Left lung (tissue), 4 donors: ENCODE measurements at regions not wholly inside any gene's neighbourhood (a gene's known extent, or its start where the extent isn't known, plus 50 kb on each side); places are given as distances from the start of the nearest gene placed in this dataset.
A peak's percentile ranks its signal among the peaks of the same experiment; 100 is the strongest.

ENCODE experiments used
- ATAC-seq: fragments of 200-7000 bp; cut with Tn5 transposase; one replicate; pipeline ENCODE4 v1.9.1; 2020; ENCODE audit warnings: moderate library complexity
- DNase-seq, 4 donors: peaks; one replicate each; pipeline ENCODE4 v3.0.0-alpha.2; 2013 to 2020
- H3K27ac ChIP-seq, 2 donors: fragments of 200-600 bp; sonication (generic) in 1 of 2; one replicate each; pipeline versions ENCODE4 v1.5.0 to v1.8.0; 2020 to 2021
- H3K27me3 ChIP-seq, 2 donors: fragments of 200-600 bp; sonication (generic) in 1 of 2; one replicate each; pipeline versions ENCODE4 v1.5.0 to v1.8.0; 2020 to 2021
- H3K36me3 ChIP-seq, 2 donors: fragments of 200-600 bp; sonication (generic) in 1 of 2; one replicate each; pipeline versions ENCODE4 v1.5.0 to v1.8.0; 2020 to 2021
- H3K4me1 ChIP-seq, 2 donors: fragments of 200-600 bp; one replicate each; pipeline ENCODE4 v1.8.0; 2021
- H3K4me3 ChIP-seq, 2 donors: fragments of 200-600 bp; sonication (generic) in 1 of 2; one replicate each; pipeline versions ENCODE4 v1.5.0 to v1.8.0; 2020 to 2021; ENCODE audit warnings: mild to moderate bottlenecking in 1 of 2
- H3K9me3 ChIP-seq, 2 donors: fragments of 200-600 bp; sonication (generic) in 1 of 2; one replicate each; pipeline versions ENCODE4 v1.5.0 to v1.8.0; 2020 to 2021
- intact Hi-C, 2 donors: fragments of 100-400 bp; cut with DNase I; formaldehyde crosslinking; loops; one replicate each; pipeline versions ENCODE4 v1.11.2 to v1.14.2; 2022
- TF ChIP-seq, protein P1 (sequence below), 2 donors: fragments of 200-600 bp; sonication (generic) in 1 of 2; IDR thresholded peaks; one replicate each; pipeline versions ENCODE4 v1.5.0 to v1.8.0; 2021; ENCODE audit warnings: antibody characterized with exemption in 2 of 2
- donor health status: DM: no; HTN: yes; CAD: no.
- donor health status: DM: no; HTN: no; CAD: no.

DNA sequence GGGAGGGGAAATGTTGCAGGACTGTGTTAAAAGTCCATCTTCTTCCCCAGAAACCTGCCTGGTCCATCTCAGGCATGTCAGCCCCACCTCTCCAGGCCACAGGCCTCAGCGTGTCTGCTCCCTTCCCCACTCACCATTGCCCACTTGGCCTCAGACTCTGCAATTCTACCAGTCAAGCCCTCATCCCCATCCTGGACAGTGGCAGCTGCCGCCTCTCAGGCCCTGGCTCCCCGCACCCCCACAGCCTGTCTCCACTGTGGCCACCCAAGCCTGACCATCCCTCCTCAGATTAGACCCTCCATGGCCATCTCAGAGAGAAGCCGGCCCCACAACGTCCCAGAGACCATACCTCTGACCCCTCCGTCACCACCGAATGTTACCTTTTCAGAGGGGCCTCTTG, 89.9 kb downstream of the BARX1 start:
- peaks cover 0 to 5% of the 10 kb centered on the region in 2 donors for H3K4me1 ChIP-seq
- peak in 1 of 4 donors; percentile 36 for DNase-seq
- H3K36me3 ChIP-seq, result no peaks in the 10 kb centered on the region
- ATAC-seq, result no peak
- intact Hi-C loops, result no loop called here
- H3K4me3 ChIP-seq, result no peak overlapping the region
- H3K27me3 ChIP-seq, result peaks cover 12 to 60% of the 10 kb centered on the region in 2 donors
- H3K9me3 ChIP-seq, result no peaks in the 10 kb centered on the region
- no peak overlapping the region for H3K27ac ChIP-seq
- TF ChIP-seq, protein P1, sequence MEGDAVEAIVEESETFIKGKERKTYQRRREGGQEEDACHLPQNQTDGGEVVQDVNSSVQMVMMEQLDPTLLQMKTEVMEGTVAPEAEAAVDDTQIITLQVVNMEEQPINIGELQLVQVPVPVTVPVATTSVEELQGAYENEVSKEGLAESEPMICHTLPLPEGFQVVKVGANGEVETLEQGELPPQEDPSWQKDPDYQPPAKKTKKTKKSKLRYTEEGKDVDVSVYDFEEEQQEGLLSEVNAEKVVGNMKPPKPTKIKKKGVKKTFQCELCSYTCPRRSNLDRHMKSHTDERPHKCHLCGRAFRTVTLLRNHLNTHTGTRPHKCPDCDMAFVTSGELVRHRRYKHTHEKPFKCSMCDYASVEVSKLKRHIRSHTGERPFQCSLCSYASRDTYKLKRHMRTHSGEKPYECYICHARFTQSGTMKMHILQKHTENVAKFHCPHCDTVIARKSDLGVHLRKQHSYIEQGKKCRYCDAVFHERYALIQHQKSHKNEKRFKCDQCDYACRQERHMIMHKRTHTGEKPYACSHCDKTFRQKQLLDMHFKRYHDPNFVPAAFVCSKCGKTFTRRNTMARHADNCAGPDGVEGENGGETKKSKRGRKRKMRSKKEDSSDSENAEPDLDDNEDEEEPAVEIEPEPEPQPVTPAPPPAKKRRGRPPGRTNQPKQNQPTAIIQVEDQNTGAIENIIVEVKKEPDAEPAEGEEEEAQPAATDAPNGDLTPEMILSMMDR (IDR thresholded peaks at IDR 0.05), result no peak

DNA sequence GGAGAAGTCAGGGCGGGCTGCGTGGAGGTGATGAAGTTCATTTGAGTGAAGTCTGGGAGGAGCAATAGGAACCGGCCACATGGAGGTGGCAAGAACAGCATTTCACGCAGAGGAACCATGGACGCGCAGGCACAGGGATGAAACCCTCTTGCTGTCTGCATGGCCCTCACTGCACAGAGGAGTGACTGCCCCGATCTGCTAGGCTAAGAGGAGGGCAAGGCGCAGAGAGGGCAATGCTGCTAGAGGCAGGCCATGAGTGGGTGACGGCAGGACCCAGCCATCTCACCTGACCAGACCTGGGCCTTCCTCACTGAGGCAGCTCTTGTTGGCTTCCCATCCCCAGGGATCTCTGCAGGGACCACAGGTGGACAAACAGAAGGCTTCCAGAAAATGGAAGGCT, 90.3 kb downstream of the BARX1 start:
- Histone ChIP-seq H3K27me3 (peaks cover 12 to 61% of the 10 kb centered on the region in 2 donors), H3K4me3 (no peak overlapping the region), H3K27ac (no peak overlapping the region), H3K36me3 (no peaks in the 10 kb centered on the region), H3K9me3 (no peaks in the 10 kb centered on the region), H3K4me1 (peaks cover 0 to 5% of the 10 kb centered on the region in 2 donors)
- DNase-seq (peak in 1 of 4 donors; percentile 36), ATAC-seq (no peak)
- TF ChIP-seq, protein P1 (IDR thresholded peaks at IDR 0.05), result no peak
- intact Hi-C loops, result no loop called here

DNA sequence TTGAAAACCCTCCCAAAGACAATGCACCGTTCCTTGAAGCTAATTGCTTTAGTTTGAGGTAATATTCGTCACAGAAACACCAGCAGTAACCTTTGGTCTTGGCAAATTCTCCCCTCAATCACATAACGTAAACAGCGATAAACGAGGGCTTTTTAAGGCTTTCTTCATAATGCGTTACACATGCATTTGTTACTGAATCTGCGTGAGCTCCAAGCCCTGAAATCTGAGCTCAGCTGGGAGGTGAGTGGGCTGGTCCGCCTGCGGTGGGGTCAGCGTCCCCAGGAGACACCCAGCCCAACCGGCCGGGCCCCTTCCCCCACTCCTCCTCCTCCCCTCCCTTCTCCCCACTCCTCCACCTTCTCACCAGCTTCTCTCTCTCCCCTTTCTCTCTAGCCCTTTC, 91.1 kb downstream of the BARX1 start:
- peaks cover 0 to 5% of the 10 kb centered on the region in 2 donors for H3K4me1 ChIP-seq
- no peak overlapping the region for H3K4me3 ChIP-seq
- ATAC-seq (no peak), DNase-seq (peak in 1 of 4 donors; percentile 45)
- intact Hi-C loops, result no loop called here
- no peaks in the 10 kb centered on the region for H3K9me3 ChIP-seq
- TF ChIP-seq, protein P1 (IDR thresholded peaks at IDR 0.05), result no peak
- H3K27me3 ChIP-seq, result peaks cover 12 to 65% of the 10 kb centered on the region in 2 donors
- no peak overlapping the region for H3K27ac ChIP-seq
- H3K36me3 ChIP-seq, result no peaks in the 10 kb centered on the region

DNA sequence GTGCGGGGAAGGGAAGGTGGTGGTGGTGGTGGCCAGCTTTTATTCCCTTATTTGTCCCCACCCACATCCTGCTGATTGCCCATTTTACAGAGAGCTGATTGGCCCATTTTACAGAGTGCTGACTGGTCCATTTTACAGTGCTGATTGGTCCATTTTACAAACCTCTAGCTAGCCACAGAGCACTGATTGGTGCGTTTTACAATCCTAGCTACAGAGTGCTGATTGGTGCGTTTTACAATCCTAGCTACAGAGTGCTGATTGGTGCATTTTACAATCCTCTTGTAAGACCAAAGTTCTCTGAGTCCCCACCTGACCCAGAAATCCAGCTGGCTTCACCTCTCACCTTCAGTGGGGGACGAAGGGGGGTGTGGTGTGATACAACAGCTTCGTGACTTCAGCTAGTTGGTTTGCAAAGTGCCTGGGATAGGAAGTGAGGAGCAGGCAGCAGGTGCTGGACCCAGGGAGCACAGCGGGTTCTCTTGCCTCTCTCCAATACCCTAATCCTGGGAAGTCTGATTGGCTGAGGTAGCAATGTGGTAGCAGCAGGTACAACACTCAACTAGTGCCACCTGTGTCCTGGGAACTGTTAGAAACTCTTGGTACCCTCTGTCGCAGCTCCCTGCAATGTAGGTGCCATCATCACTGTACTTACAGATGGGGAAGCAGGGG, 92.1 kb downstream of the BARX1 start:
- Histone ChIP-seq H3K9me3 (no peaks in the 10 kb centered on the region), H3K27ac (no peak overlapping the region), H3K4me1 (peaks cover 0 to 5% of the 10 kb centered on the region in 2 donors), H3K4me3 (no peak overlapping the region), H3K27me3 (peaks cover 12 to 75% of the 10 kb centered on the region in 2 donors), H3K36me3 (no peaks in the 10 kb centered on the region)
- intact Hi-C loops, result no loop called here
- no peak for ATAC-seq
- no peak for DNase-seq
- TF ChIP-seq, protein P1 (IDR thresholded peaks at IDR 0.05), result no peak

DNA sequence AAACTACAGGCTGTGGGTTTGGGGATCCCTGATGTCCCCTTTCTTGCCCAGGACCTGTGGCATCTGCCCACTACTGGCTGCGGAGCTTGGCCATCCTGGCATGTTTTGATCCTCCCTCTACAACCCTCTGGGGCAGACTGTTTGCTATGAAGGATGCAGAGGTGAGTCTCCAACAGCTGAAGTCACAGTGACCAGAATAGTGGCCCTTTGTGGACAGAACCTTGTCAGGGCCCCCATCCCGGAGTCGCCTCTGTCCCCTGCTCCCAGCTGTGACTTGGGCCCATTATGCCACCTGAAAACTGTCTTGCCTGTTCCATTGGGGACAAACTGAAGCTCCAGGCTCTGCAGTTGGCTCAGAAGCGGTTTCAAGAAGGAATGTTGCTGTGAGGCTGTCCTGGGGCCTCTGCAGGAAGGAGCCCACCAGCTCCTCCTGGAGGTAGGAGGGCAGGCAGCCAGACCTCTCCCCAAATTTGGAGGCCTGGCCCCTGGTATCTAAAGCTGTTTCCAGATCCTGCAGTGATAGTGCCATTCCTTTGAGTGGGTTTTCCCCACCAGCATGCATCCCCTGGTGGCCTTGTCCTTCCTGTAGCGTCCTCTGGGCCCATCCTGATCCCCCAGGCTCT, 93.3 kb downstream of the BARX1 start:
- Histone ChIP-seq H3K27ac (no peak overlapping the region), H3K9me3 (no peaks in the 10 kb centered on the region), H3K4me3 (no peak overlapping the region), H3K36me3 (no peaks in the 10 kb centered on the region), H3K4me1 (peaks cover 0 to 5% of the 10 kb centered on the region in 2 donors), H3K27me3 (peaks cover 12 to 84% of the 10 kb centered on the region in 2 donors)
- DNase-seq, result no peak
- intact Hi-C loops, result no loop called here
- TF ChIP-seq, protein P1 (IDR thresholded peaks at IDR 0.05), result no peak
- no peak for ATAC-seq
